ENCODE measurements at regions not wholly inside any gene's neighbourhood (a gene's known extent, or its start where the extent isn't known, plus 50 kb on each side); places are given as distances from the start of the nearest gene placed in this dataset.

DNA sequence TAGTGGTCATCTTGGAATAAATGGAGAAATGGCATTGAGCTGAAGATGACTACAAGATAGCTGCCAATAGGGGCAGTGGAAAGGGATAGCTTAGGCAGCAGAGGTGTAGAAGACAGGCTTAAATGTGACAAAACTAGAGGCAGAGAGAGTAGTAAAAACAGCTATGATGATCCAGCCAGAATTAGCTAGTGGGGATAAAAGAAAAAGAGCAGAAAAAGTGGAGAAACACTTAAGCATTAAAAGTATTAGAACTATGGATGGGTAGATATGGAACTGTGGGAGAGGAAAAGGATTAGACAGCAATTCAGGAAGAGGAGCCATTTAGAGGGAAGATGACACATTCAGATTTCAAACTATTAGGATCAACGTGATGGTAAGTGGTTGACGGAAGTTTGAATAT is 202.5 kb upstream of the SAMSN1 start:
- no peak for TF ChIP-seq EP300 (IDR thresholded peaks at IDR 0.05; ENCODE audit: borderline replicate concordance in 1 of 2, low read depth in 1 of 2, low read length in 1 of 2)
- no peak for TF ChIP-seq SMC3 (IDR thresholded peaks at IDR 0.05; ENCODE audit: low read depth, low read length)
- TF ChIP-seq FOXJ3 (CRISPR knock-in tag; IDR thresholded peaks at IDR 0.05): no peak
- no peak for TF ChIP-seq GATA2 (CRISPR knock-in tag; IDR thresholded peaks at IDR 0.05)
- TF ChIP-seq, protein P1, sequence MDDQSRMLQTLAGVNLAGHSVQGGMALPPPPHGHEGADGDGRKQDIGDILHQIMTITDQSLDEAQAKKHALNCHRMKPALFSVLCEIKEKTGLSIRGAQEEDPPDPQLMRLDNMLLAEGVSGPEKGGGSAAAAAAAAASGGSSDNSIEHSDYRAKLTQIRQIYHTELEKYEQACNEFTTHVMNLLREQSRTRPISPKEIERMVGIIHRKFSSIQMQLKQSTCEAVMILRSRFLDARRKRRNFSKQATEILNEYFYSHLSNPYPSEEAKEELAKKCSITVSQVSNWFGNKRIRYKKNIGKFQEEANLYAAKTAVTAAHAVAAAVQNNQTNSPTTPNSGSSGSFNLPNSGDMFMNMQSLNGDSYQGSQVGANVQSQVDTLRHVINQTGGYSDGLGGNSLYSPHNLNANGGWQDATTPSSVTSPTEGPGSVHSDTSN (IDR thresholded peaks at IDR 0.05): no peak
- TF ChIP-seq, protein P2, sequence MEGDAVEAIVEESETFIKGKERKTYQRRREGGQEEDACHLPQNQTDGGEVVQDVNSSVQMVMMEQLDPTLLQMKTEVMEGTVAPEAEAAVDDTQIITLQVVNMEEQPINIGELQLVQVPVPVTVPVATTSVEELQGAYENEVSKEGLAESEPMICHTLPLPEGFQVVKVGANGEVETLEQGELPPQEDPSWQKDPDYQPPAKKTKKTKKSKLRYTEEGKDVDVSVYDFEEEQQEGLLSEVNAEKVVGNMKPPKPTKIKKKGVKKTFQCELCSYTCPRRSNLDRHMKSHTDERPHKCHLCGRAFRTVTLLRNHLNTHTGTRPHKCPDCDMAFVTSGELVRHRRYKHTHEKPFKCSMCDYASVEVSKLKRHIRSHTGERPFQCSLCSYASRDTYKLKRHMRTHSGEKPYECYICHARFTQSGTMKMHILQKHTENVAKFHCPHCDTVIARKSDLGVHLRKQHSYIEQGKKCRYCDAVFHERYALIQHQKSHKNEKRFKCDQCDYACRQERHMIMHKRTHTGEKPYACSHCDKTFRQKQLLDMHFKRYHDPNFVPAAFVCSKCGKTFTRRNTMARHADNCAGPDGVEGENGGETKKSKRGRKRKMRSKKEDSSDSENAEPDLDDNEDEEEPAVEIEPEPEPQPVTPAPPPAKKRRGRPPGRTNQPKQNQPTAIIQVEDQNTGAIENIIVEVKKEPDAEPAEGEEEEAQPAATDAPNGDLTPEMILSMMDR (IDR thresholded peaks at IDR 0.05): no peak
- TF ChIP-seq JUND (IDR thresholded peaks at IDR 0.05): no peak
- no peak for TF ChIP-seq POLR2AphosphoS5 (IDR thresholded peaks at IDR 0.05; ENCODE audit: low read depth, low read length)
- no peak for TF ChIP-seq EZH2phosphoT487 (IDR thresholded peaks at IDR 0.05; ENCODE audit: borderline replicate concordance, low read depth)
- no peak for TF ChIP-seq TCF12 (IDR thresholded peaks at IDR 0.05)

Data from SK-N-SH (cell line).